ENCODE measurements at regions not wholly inside any gene's neighbourhood (a gene's known extent, or its start where the extent isn't known, plus 50 kb on each side); places are given as distances from the start of the nearest gene placed in this dataset.

- TF ChIP-seq POLR2A (IDR thresholded peaks at IDR 0.05) (no peak), CTCF (IDR thresholded peaks at IDR 0.05) (no peak)
Measured at GRCh38 chr1:60802884-60803283, 279.5 kb upstream of the NFIA start.
